Mucosa of descending colon (tissue), 3 donors: ENCODE measurements at regions not wholly inside any gene's neighbourhood (a gene's known extent, or its start where the extent isn't known, plus 50 kb on each side); places are given as distances from the start of the nearest gene placed in this dataset.

Source experiments
- ATAC-seq: fragments of 200-7000 bp; cut with Tn5 transposase; one replicate; pipeline ENCODE4 v1.9.1; 2020; ENCODE audit warnings: mild to moderate bottlenecking, moderate library complexity
- DNase-seq, 3 donors: peaks; one replicate each; pipeline ENCODE4 v3.0.0-alpha.2; 2020
- H3K36me3 ChIP-seq: fragments of 200-600 bp; one replicate; pipeline ENCODE4 v1.8.0; 2021; ENCODE audit warnings: low read depth, mild to moderate bottlenecking
- H3K4me1 ChIP-seq: fragments of 200-600 bp; one replicate; pipeline ENCODE4 v1.8.0; 2021; ENCODE audit warnings: low read depth, mild to moderate bottlenecking
- H3K4me3 ChIP-seq: fragments of 200-600 bp; one replicate; pipeline ENCODE4 v1.8.0; 2021; ENCODE audit warnings: mild to moderate bottlenecking
- H3K9me3 ChIP-seq: fragments of 200-600 bp; one replicate; pipeline ENCODE4 v1.8.0; 2021; ENCODE audit warnings: mild to moderate bottlenecking
- CTCF ChIP-seq: fragments of 200-600 bp; IDR thresholded peaks from one replicate; pipeline ENCODE4 v1.8.0; 2022; ENCODE audit warnings: antibody characterized with exemption, mild to moderate bottlenecking
- intact Hi-C, 2 donors: fragments of 100-400 bp; cut with DNase I in 1 of 2; cut with micrococcal nuclease in 1 of 2; formaldehyde crosslinking; loops; one replicate each; pipeline versions ENCODE4 v1.11.0 to v1.11.1; 2022; cut with DNase I, micrococcal nuclease
- donor health status: DM: no; HTN: no; CAD: no; lungs with moderate emphysema.
- donor health status: DM: no; HTN: no; CAD: no.
- donor health status: DM: no; HTN: yes; CAD: no.

DNA sequence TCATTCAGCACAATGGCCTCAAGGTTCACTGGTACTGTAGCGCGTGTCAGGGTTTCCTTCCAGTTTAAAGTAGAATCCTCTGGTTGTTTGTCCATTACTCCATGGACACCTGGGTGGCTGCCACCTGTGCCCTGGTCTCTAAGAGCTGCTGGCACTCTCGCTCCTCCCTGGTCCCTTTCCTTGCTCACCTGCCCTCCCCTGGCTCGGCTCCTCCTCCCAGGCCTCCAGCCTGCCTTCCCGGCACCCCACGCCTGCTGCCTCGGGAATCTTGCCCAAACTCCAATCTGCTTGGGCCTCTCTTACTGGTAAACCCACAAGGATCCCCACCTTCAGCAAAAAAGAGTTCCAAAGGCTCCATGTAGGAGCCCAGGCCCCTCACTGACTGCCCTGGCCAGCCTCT lies 154.4 kb upstream of the DIO3 start:
- H3K36me3 ChIP-seq = no peaks in the 10 kb centered on the region
- ATAC-seq = no peak
- no peak overlapping the region for H3K4me3 ChIP-seq
- intact Hi-C loops = no loop called here
- no peak for TF ChIP-seq CTCF
- DNase-seq = no peak
- no peaks in the 10 kb centered on the region for H3K4me1 ChIP-seq
- H3K9me3 ChIP-seq = no peaks in the 10 kb centered on the region

DNA sequence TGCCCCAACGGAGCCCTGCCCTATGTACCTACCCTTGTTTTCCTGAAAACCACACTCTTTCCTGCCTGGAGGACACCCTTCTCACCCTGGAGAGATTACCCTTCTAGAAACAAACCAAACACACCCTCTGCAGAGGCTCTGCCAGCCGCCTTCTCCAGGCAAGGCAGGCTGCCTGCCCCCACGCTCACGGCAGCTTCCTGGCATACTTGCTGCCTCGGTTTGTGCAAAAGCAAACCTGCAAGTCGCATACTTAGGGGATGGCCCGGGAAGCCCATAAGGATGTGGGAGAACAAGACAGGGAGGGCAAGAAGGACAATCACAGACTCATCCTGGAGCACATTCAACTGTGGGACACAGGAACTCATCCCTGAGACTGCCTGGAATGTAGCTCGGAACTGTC lies 154.0 kb upstream of the DIO3 start:
- no peak for DNase-seq

DNA sequence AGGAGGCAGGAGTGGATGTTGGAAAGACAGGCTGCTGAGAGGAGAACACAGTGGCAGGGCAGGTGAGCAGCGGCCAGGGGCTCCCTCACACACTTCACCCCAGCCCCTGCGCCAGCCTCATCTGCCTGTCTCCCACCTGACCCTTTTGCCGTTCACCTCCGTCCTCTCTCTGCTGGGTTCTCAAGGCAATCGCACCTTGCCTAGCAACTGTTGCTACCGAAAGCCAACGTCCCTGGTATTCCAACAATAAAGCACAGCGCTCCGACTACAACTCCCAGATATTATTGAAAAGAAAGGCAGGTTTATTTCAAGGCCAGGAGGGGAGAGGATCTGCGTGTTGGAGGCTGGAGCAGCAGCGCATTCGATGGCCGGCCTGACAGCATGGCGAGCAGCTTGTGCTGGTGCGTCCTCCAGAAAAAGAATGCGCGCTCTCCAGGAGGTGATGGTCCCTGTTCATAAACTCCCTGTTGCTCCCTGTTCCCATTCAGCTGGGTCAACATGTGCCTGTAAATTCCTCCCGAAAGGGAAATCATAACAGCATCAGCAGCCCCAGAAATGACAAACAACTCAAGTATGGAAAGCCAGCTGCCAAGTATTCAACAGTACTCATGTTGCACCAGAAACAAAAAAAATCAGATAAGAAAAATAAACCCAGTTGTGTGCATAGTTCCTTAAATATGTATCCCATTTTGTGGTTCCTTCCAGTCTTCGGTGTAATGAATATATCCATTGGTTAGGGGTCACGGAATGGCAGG lies 153.0 kb upstream of the DIO3 start:
- intact Hi-C loops = no loop called here
- DNase-seq (no peak), ATAC-seq (no peak)
- no peak for TF ChIP-seq CTCF
- Histone ChIP-seq H3K36me3 (no peaks in the 10 kb centered on the region), H3K9me3 (no peaks in the 10 kb centered on the region), H3K4me3 (no peak overlapping the region), H3K4me1 (no peaks in the 10 kb centered on the region)

More for the DNA sequence above, 154.0 kb upstream of the DIO3 start:
- Histone ChIP-seq H3K36me3 (no peaks in the 10 kb centered on the region), H3K4me1 (no peaks in the 10 kb centered on the region), H3K4me3 (no peak overlapping the region), H3K9me3 (no peaks in the 10 kb centered on the region)
- TF ChIP-seq CTCF = no peak
- intact Hi-C loops = no loop called here
- no peak for ATAC-seq

DNA sequence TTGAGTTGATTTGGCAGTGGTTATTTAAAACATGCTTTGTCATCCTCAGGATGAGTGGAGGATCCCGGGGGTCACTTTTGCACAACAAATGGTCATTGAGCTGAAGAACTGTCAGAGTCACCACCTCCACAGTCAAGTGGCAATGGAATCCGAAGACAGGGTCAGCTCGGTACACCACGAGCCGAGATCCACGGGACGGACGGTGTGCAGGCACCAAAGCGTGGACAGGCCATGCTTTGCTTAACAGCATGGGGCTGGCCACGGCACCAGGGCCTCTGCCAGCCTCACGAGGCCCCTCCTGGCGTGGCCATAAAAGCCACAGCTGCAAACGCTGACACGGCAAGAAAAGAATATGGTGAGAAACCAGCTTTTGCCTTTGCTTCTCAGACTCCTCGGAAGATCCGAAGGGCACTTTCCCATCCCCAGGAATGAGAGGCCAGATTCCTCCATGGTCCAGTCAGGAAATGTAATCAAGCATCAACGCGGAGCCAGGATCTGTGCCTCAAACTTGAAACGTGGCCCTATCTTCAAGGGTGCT lies 152.2 kb upstream of the DIO3 start:
- DNase-seq (no peak), ATAC-seq (no peak)
- Histone ChIP-seq H3K9me3 (no peaks in the 10 kb centered on the region), H3K4me3 (no peak overlapping the region), H3K36me3 (no peaks in the 10 kb centered on the region), H3K4me1 (no peaks in the 10 kb centered on the region)
- intact Hi-C loops = no loop called here
- no peak for TF ChIP-seq CTCF

GRCh38 chr14:101410126-101410525 lies 151.2 kb upstream of the DIO3 start:
- intact Hi-C loops = no loop called here
- ATAC-seq (no peak), DNase-seq (no peak)
- H3K36me3 ChIP-seq = no peaks in the 10 kb centered on the region
- TF ChIP-seq CTCF = no peak
- no peaks in the 10 kb centered on the region for H3K9me3 ChIP-seq
- no peaks in the 10 kb centered on the region for H3K4me1 ChIP-seq
- H3K4me3 ChIP-seq = no peak overlapping the region
